H1 (cell line): ENCODE measurements at regions not wholly inside any gene's neighbourhood (a gene's known extent, or its start where the extent isn't known, plus 50 kb on each side); places are given as distances from the start of the nearest gene placed in this dataset.

Source experiments
- CTCF ChIA-PET: fragments of 300-600 bp; sonication (Branson Sonifier 250); formaldehyde crosslinking; loops from one replicate; lab custom pipeline; 2021; ENCODE audit not compliant: partially characterized antibody; lab: Charles Lee
- POLR2A ChIA-PET: fragments of 300-600 bp; sonication (Branson Sonifier 250); formaldehyde crosslinking; loops from one replicate; lab custom pipeline; 2021; ENCODE audit warnings: inconsistent platforms; ENCODE audit not compliant: partially characterized antibody; lab: Charles Lee
- DNase-seq, 2 experiments: peaks; one replicate each; pipeline versions ENCODE4 v3.0.0 to v3.0.0-alpha.2; 2010 to 2022; ENCODE audit warnings: low spot score in 2 of 2, low read depth in 1 of 2, mixed read lengths in 1 of 2
- FAIRE-seq: peaks from 2 replicates; lab custom pipeline; 2011; peaks lifted over from hg19 to GRCh38; lab: Jason Lieb, UNC
- H2AFZ ChIP-seq: 2 replicates; pipeline ENCODE4 v1.8.1; 2012; ENCODE audit warnings: low read length, inconsistent platforms
- H2AK5ac ChIP-seq: 2 replicates; pipeline ENCODE4 v1.6.1; 2013; ENCODE audit warnings: low read depth, low read length
- H2BK120ac ChIP-seq: replicated peaks from 2 replicates; pipeline ENCODE3; 2013; ENCODE audit warnings: low read depth, low read length, inconsistent platforms
- H2BK12ac ChIP-seq: 2 replicates; pipeline ENCODE4 v1.6.1; 2013; ENCODE audit warnings: low read depth, low read length
- H2BK15ac ChIP-seq: 2 replicates; pipeline ENCODE4 v1.6.1; 2013; ENCODE audit warnings: low read length
- H2BK20ac ChIP-seq: 2 replicates; pipeline ENCODE4 v1.6.1; 2013; ENCODE audit warnings: low read length
- H2BK5ac ChIP-seq: 2 replicates; pipeline ENCODE4 v1.6.1; 2013; ENCODE audit warnings: low read depth, low read length
- H3K14ac ChIP-seq: 2 replicates; pipeline ENCODE4 v1.6.1; 2013; ENCODE audit warnings: inconsistent platforms; ENCODE audit not compliant: insufficient read length
- H3K18ac ChIP-seq: 2 replicates; pipeline ENCODE4 v1.6.1; 2013; ENCODE audit warnings: low read length; ENCODE audit errors: extremely low read depth
- H3K23ac ChIP-seq: 2 replicates; pipeline ENCODE4 v1.6.1; 2013; ENCODE audit warnings: inconsistent platforms; ENCODE audit not compliant: insufficient read length
- H3K23me2 ChIP-seq: 2 replicates; pipeline ENCODE4 v1.6.1; 2013; ENCODE audit warnings: low read depth, low read length
- H3K27ac ChIP-seq: 2 replicates; pipeline ENCODE4 v1.6.1; 2011; ENCODE audit warnings: low read depth, low read length, inconsistent platforms
- H3K27me3 ChIP-seq, 4 experiments: replicated peaks in 1 of 4; 1 replicate in 1 of 4; 2 replicates in 3 of 4; pipeline versions ENCODE4 v1.6.1 to v1.8.1; 2011 to 2013; ENCODE audit warnings: low read length in 3 of 4, mild to moderate bottlenecking in 3 of 4, inconsistent platforms in 2 of 4, mixed read lengths in 2 of 4, moderate library complexity in 1 of 4; ENCODE audit not compliant: control insufficient read depth in 3 of 4, insufficient read depth in 3 of 4; ENCODE audit errors: extremely low read depth in 1 of 4
- H3K36me3 ChIP-seq, 4 experiments: 2 replicates each; pipeline versions ENCODE4 v1.6.1 to v1.8.1; 2011 to 2013; ENCODE audit warnings: mild to moderate bottlenecking in 4 of 4, low read length in 3 of 4, moderate library complexity in 2 of 4, control low read depth in 1 of 4, inconsistent platforms in 1 of 4; ENCODE audit not compliant: insufficient read depth in 4 of 4, control insufficient read depth in 2 of 4
- H3K4ac ChIP-seq: replicated peaks from 2 replicates; pipeline ENCODE3; 2013; ENCODE audit warnings: low read length, low read depth, mixed read lengths, inconsistent platforms; ENCODE audit not compliant: insufficient read length
- H3K4me1 ChIP-seq, 4 experiments: replicated peaks in 1 of 4; 1 replicate in 1 of 4; 2 replicates in 3 of 4; pipeline versions ENCODE4 v1.6.1 to v1.8.1; 2011 to 2013; ENCODE audit warnings: low read length in 3 of 4, inconsistent platforms in 2 of 4, mixed read lengths in 1 of 4; ENCODE audit not compliant: insufficient read depth in 4 of 4, control insufficient read depth in 3 of 4
- H3K4me2 ChIP-seq, 2 experiments: 2 replicates each; pipeline versions ENCODE4 v1.6.1 to v1.8.1; 2011 to 2013; ENCODE audit warnings: low read depth in 2 of 2, low read length in 2 of 2, control low read depth in 1 of 2, inconsistent platforms in 1 of 2, mild to moderate bottlenecking in 1 of 2; ENCODE audit not compliant: insufficient read depth in 1 of 2
- H3K4me3 ChIP-seq, 4 experiments: fragments of 200-600, 300-600 bp in 1 of 4; sonication (generic), shearing (Covaris generic), sonication (Bioruptor Twin) in 1 of 4; 2 replicates each; pipeline versions ENCODE4 v1.5.1 to v1.8.1; 2011 to 2016; ENCODE audit warnings: low read length in 4 of 4, low read depth in 3 of 4, control low read depth in 2 of 4, inconsistent platforms in 2 of 4, mild to moderate bottlenecking in 2 of 4, mixed read lengths in 1 of 4, moderate library complexity in 1 of 4; ENCODE audit not compliant: insufficient read depth in 2 of 4; ENCODE audit errors: extremely low read depth in 1 of 4
- H3K56ac ChIP-seq: replicated peaks from 2 replicates; pipeline ENCODE3; 2013; ENCODE audit warnings: low read depth, mild to moderate bottlenecking, mixed read lengths, low read length, inconsistent platforms; ENCODE audit not compliant: insufficient read length
- H3K79me1 ChIP-seq: 2 replicates; pipeline ENCODE4 v1.6.1; 2013; ENCODE audit warnings: low read depth, low read length, control low read depth
- H3K79me2 ChIP-seq, 2 experiments: 2 replicates each; pipeline versions ENCODE4 v1.6.1 to v1.8.1; 2012 to 2013; ENCODE audit warnings: low read length in 2 of 2, mild to moderate bottlenecking in 2 of 2, inconsistent platforms in 1 of 2; ENCODE audit not compliant: insufficient read depth in 2 of 2, control insufficient read depth in 1 of 2
- H3K9ac ChIP-seq, 4 experiments: replicated peaks in 1 of 4; 1 replicate in 1 of 4; 2 replicates in 3 of 4; pipeline versions ENCODE4 v1.6.1 to v1.8.1; 2011 to 2013; ENCODE audit warnings: low read depth in 3 of 4, low read length in 3 of 4, control low read depth in 2 of 4, mild to moderate bottlenecking in 2 of 4, moderate library complexity in 2 of 4, inconsistent platforms in 1 of 4; ENCODE audit errors: extremely low read depth in 1 of 4
- H3K9me3 ChIP-seq, 2 experiments: 2 replicates each; pipeline versions ENCODE4 v1.6.1 to v1.8.1; 2012 to 2013; ENCODE audit warnings: mild to moderate bottlenecking in 2 of 2, moderate library complexity in 2 of 2, control low read depth in 1 of 2, inconsistent platforms in 1 of 2, low read depth in 1 of 2, low read length in 1 of 2, mixed read lengths in 1 of 2; ENCODE audit not compliant: insufficient read depth in 2 of 2
- H4K20me1 ChIP-seq, 2 experiments: replicated peaks in 1 of 2; 2 replicates each; pipeline versions ENCODE3 to v1.8.1; 2011 to 2013; ENCODE audit warnings: inconsistent platforms in 2 of 2, low read length in 2 of 2, mild to moderate bottlenecking in 1 of 2; ENCODE audit not compliant: insufficient read depth in 2 of 2, control insufficient read depth in 1 of 2
- H4K5ac ChIP-seq: 2 replicates; pipeline ENCODE4 v1.6.1; 2013; ENCODE audit warnings: low read length, low read depth, mixed read lengths, inconsistent platforms; ENCODE audit not compliant: insufficient read length
- H4K8ac ChIP-seq: 2 replicates; pipeline ENCODE4 v1.8.0; 2013; ENCODE audit warnings: mild to moderate bottlenecking, moderate library complexity, low read length, inconsistent platforms; ENCODE audit not compliant: insufficient read depth; ENCODE audit errors: extremely low read depth
- H4K91ac ChIP-seq: replicated peaks from 2 replicates; pipeline ENCODE3; 2013; ENCODE audit warnings: low read length, mixed read lengths, inconsistent platforms; ENCODE audit not compliant: insufficient read length
- E2F6 ChIP-seq: IDR thresholded peaks from 2 replicates; pipeline ENCODE4 v1.6.1; 2012; ENCODE audit warnings: inconsistent platforms
- EZH2 ChIP-seq: fragments of 200-600 bp; sonication (generic); IDR thresholded peaks from 2 replicates; pipeline ENCODE4 v1.7.1; 2012; ENCODE audit warnings: low read depth, mild to moderate bottlenecking, moderate library complexity, low read length, inconsistent platforms; ENCODE audit not compliant: severe bottlenecking
- GTF2F1 ChIP-seq: IDR thresholded peaks from 2 replicates; pipeline ENCODE4 v1.6.1; 2012; ENCODE audit warnings: low read depth, low read length, improper control_type of control experiment, borderline replicate concordance
- HDAC6 ChIP-seq: IDR thresholded peaks from one replicate; pipeline ENCODE4 v1.7.1; 2012; ENCODE audit warnings: low read depth, mild to moderate bottlenecking, inconsistent platforms, low read length, moderate library complexity
- KDM5A ChIP-seq: fragments of 200-600 bp; IDR thresholded peaks from 2 replicates; pipeline ENCODE4 v1.7.1; 2012; ENCODE audit warnings: mild to moderate bottlenecking, low read length, inconsistent platforms, mixed read lengths
- MAFK ChIP-seq: IDR thresholded peaks from 2 replicates; pipeline ENCODE4 v1.6.1; 2012; ENCODE audit warnings: low read depth, mild to moderate bottlenecking, improper control_type of control experiment, low read length
- RAD21 ChIP-seq, 2 experiments: IDR thresholded peaks in 1 of 2; conservative IDR thresholded peaks in 1 of 2; 2 replicates each; pipeline ENCODE4 v1.6.1; 2011; ENCODE audit warnings: low read depth in 2 of 2, low read length in 2 of 2, improper control_type of control experiment in 1 of 2, inconsistent platforms in 1 of 2, mild to moderate bottlenecking in 1 of 2, moderate library complexity in 1 of 2
- SAP30 ChIP-seq: fragments of 300-600 bp; sonication (generic); IDR thresholded peaks from 2 replicates; pipeline ENCODE4 v1.7.1; 2012; ENCODE audit warnings: low read length, moderate library complexity, mild to moderate bottlenecking, inconsistent platforms; ENCODE audit not compliant: insufficient read depth, insufficient replicate concordance
- TAF7 ChIP-seq: optimal IDR thresholded peaks from 2 replicates; pipeline ENCODE3; 2011; ENCODE audit warnings: low read depth, mild to moderate bottlenecking, inconsistent platforms, low read length, moderate library complexity, borderline replicate concordance
- TBP ChIP-seq: IDR thresholded peaks from 2 replicates; pipeline ENCODE4 v1.6.1; 2011; ENCODE audit warnings: low read depth, low read length, improper control_type of control experiment
- TCF12 ChIP-seq: IDR thresholded peaks from 2 replicates; pipeline ENCODE4 v1.6.1; 2011; ENCODE audit warnings: low read depth, mild to moderate bottlenecking, low read length
- TEAD4 ChIP-seq: IDR thresholded peaks from 2 replicates; pipeline ENCODE4 v1.6.1; 2012; ENCODE audit warnings: low read depth, low read length, inconsistent platforms, mixed read lengths
- YY1 ChIP-seq: IDR thresholded peaks from 2 replicates; pipeline ENCODE4 v1.6.1; 2011; ENCODE audit warnings: low read depth, mild to moderate bottlenecking, low read length
- ZNF274 ChIP-seq: IDR thresholded peaks from 2 replicates; pipeline ENCODE4 v1.7.0; 2012; ENCODE audit warnings: low read length, borderline replicate concordance; ENCODE audit errors: extremely low read depth
- WGBS, 2 experiments: shearing (Covaris generic) in 1 of 2; methylation state at CpG; one replicate each; pipeline versions ENCODE4 v1.1.6 to v1.1.7; 2013 to 2015; ENCODE audit warnings: low lambda C conversion rate in 2 of 2, mixed read lengths in 2 of 2, inconsistent platforms in 1 of 2, low coverage in 1 of 2, missing lambda C conversion rate in 1 of 2; ENCODE audit not compliant: insufficient replicate concordance in 2 of 2, insufficient coverage in 1 of 2, insufficient read length in 1 of 2; ENCODE audit errors: extremely low coverage in 1 of 2, missing lambda C conversion rate in 1 of 2; 5-methylcytosine and 5-hydroxymethylcytosine counted together

- no peak overlapping the region for H3K4ac ChIP-seq
- H2BK20ac ChIP-seq = no peak overlapping the region
- no peaks in the 10 kb centered on the region for H3K79me2 ChIP-seq
- H2BK15ac ChIP-seq = no peak overlapping the region
- no peak overlapping the region for H3K9ac ChIP-seq
- H2AK5ac ChIP-seq = no peak overlapping the region
- H4K8ac ChIP-seq = no peak overlapping the region
- H3K9me3 ChIP-seq = no peaks in the 10 kb centered on the region
- H3K56ac ChIP-seq = no peak overlapping the region
- H3K23ac ChIP-seq = no peak overlapping the region
- FAIRE-seq = no peak
- WGBS, 2 experiments = 94% methylated on average over 11 of the region's 11 CpGs; no CpG with 5 or more reads in 1 of the 2 experiments
- peaks cover 0 to 9% of the 10 kb centered on the region in 2 experiments for H4K20me1 ChIP-seq
- no peak overlapping the region for H4K91ac ChIP-seq
- no peak overlapping the region for H2AFZ ChIP-seq
- H2BK120ac ChIP-seq = no peak overlapping the region
- no peak overlapping the region for H3K4me3 ChIP-seq
- H3K27me3 ChIP-seq = no peaks in the 10 kb centered on the region
- no peaks in the 10 kb centered on the region for H3K36me3 ChIP-seq
- peaks cover 3 to 19% (median 14%) of the 10 kb centered on the region in 4 experiments; a peak in 6 of 7 replicates for H3K4me1 ChIP-seq
- POLR2A ChIA-PET = no interaction called here
- no peak overlapping the region for H4K5ac ChIP-seq
- no peak for DNase-seq
- H3K18ac ChIP-seq = no peak overlapping the region
- H3K23me2 ChIP-seq = 0 out of 2 replicates have a peak, but pooled peaks cover 2% of the 10 kb centered on the region
- no peak overlapping the region for H2BK5ac ChIP-seq
- no peak overlapping the region for H3K14ac ChIP-seq
- H2BK12ac ChIP-seq = no peak overlapping the region
- no peaks in the 10 kb centered on the region for H3K79me1 ChIP-seq
- no peak overlapping the region for H3K4me2 ChIP-seq
- CTCF ChIA-PET = interaction anchor here (0.7 to 18.6 kb wide), 25 partner anchors 8 to 254 kb away, joined by 3 to 277 read pairs (median 4); no protein-coding TSS in a partner anchor
- H3K27ac ChIP-seq = no peak overlapping the region
- TF ChIP-seq GTF2F1 = no peak
- no peak for TF ChIP-seq YY1
- TF ChIP-seq MAFK = no peak
- TF ChIP-seq RAD21 (IDR thresholded peaks at IDR 0.05 in 1 of 2, conservative IDR thresholded peaks at IDR 0.05 in 1 of 2; ENCODE audit: low read depth in 2 of 2, low read length in 2 of 2) = no peak
- no peak for TF ChIP-seq TAF7
- TF ChIP-seq SAP30 = no peak
- no peak for TF ChIP-seq TEAD4
- TF ChIP-seq ZNF274 = no peak
- no peak for TF ChIP-seq KDM5A
- TF ChIP-seq TCF12 = no peak
- no peak for TF ChIP-seq TBP
- TF ChIP-seq E2F6 = no peak
- TF ChIP-seq EZH2 = no peak
- no peak for TF ChIP-seq HDAC6
These were observed 117.9 kb upstream of the GSE1 start for GRCh38 chr16:85495259-85495658.
